ENCODE measurements at regions not wholly inside any gene's neighbourhood (a gene's known extent, or its start where the extent isn't known, plus 50 kb on each side); places are given as distances from the start of the nearest gene placed in this dataset.

GRCh38 chr5:169440107-169440705 is 139.3 kb upstream of the SLIT3 start:
- no peak for TF ChIP-seq Cebpa-rat (IDR thresholded peaks at IDR 0.05)
- peaks cover 0 to 6% (median 0%) of the 10 kb centered on the region in 10 experiments; a peak in 3 of 20 replicates for H3K4me1 ChIP-seq
- no peaks in the 10 kb centered on the region for H4K20me1 ChIP-seq
- no peak overlapping the region for H3K27ac ChIP-seq
- no peak overlapping the region for H3K9ac ChIP-seq
- no peak overlapping the region for H3K4me3 ChIP-seq
- H3K27me3 ChIP-seq = no peaks in the 10 kb centered on the region
- no peaks in the 10 kb centered on the region for H3K9me3 ChIP-seq (replicated peaks in 1 of 11)
- no peak overlapping the region for H3K4me2 ChIP-seq
- H3K36me3 ChIP-seq = no peaks in the 10 kb centered on the region

- H3K36me3 ChIP-seq = no peaks in the 10 kb centered on the region
These were observed 138.4 kb upstream of the SLIT3 start for GRCh38 chr5:169439362-169439761.

GRCh38 chr5:169435506-169436229 is 134.7 kb upstream of the SLIT3 start:
- no peaks in the 10 kb centered on the region for H3K9me3 ChIP-seq (replicated peaks in 1 of 11)
- no peaks in the 10 kb centered on the region for H3K27me3 ChIP-seq
- no peak for TF ChIP-seq Cebpa-rat (IDR thresholded peaks at IDR 0.05)
- no peak overlapping the region for H3K4me2 ChIP-seq
- no peaks in the 10 kb centered on the region for H3K36me3 ChIP-seq
- no peak overlapping the region for H3K9ac ChIP-seq
- H3K4me1 ChIP-seq = no peaks in the 10 kb centered on the region
- H3K4me3 ChIP-seq = no peak overlapping the region
- no peaks in the 10 kb centered on the region for H4K20me1 ChIP-seq
- H3K27ac ChIP-seq = no peak overlapping the region

More at GRCh38 chr5:169439362-169439761, 138.4 kb upstream of the SLIT3 start:
- no peak for TF ChIP-seq Cebpa-rat (IDR thresholded peaks at IDR 0.05)
- H3K4me1 ChIP-seq = peaks cover 0 to 6% (median 0%) of the 10 kb centered on the region in 10 experiments; a peak in 3 of 20 replicates
- no peaks in the 10 kb centered on the region for H3K27me3 ChIP-seq
- no peaks in the 10 kb centered on the region for H3K9me3 ChIP-seq (replicated peaks in 1 of 11)
- H3K27ac ChIP-seq = no peak overlapping the region
- no peak overlapping the region for H3K9ac ChIP-seq
- H4K20me1 ChIP-seq = no peaks in the 10 kb centered on the region
- H3K4me3 ChIP-seq = no peak overlapping the region
- no peak overlapping the region for H3K4me2 ChIP-seq

- H3K27me3 ChIP-seq = no peaks in the 10 kb centered on the region
- H3K4me3 ChIP-seq = no peak overlapping the region
- H3K9me3 ChIP-seq (replicated peaks in 1 of 11) = no peaks in the 10 kb centered on the region
- no peak overlapping the region for H3K27ac ChIP-seq
- no peaks in the 10 kb centered on the region for H3K4me1 ChIP-seq
- H3K4me2 ChIP-seq = no peak overlapping the region
- no peak for TF ChIP-seq Cebpa-rat (IDR thresholded peaks at IDR 0.05)
- no peaks in the 10 kb centered on the region for H3K36me3 ChIP-seq
- no peaks in the 10 kb centered on the region for H4K20me1 ChIP-seq
- H3K9ac ChIP-seq = no peak overlapping the region
These were observed 132.3 kb upstream of the SLIT3 start for GRCh38 chr5:169433221-169433651.

GRCh38 chr5:169431386-169431785 is 130.4 kb upstream of the SLIT3 start:
- no peak overlapping the region for H3K4me3 ChIP-seq
- no peaks in the 10 kb centered on the region for H3K4me1 ChIP-seq
- no peaks in the 10 kb centered on the region for H3K27me3 ChIP-seq
- H3K4me2 ChIP-seq = no peak overlapping the region
- no peaks in the 10 kb centered on the region for H3K36me3 ChIP-seq
- no peak overlapping the region for H3K9ac ChIP-seq
- H3K9me3 ChIP-seq (replicated peaks in 1 of 11) = no peaks in the 10 kb centered on the region
- no peak for TF ChIP-seq Cebpa-rat (IDR thresholded peaks at IDR 0.05)
- no peak overlapping the region for H3K27ac ChIP-seq
- no peaks in the 10 kb centered on the region for H4K20me1 ChIP-seq

- TF ChIP-seq Cebpa-rat (IDR thresholded peaks at IDR 0.05) = no peak
- H3K4me3 ChIP-seq = no peak overlapping the region
- no peaks in the 10 kb centered on the region for H3K9me3 ChIP-seq (replicated peaks in 1 of 11)
- H3K36me3 ChIP-seq = no peaks in the 10 kb centered on the region
- H3K4me2 ChIP-seq = no peak overlapping the region
- no peaks in the 10 kb centered on the region for H4K20me1 ChIP-seq
- H3K27me3 ChIP-seq = no peaks in the 10 kb centered on the region
- H3K9ac ChIP-seq = no peak overlapping the region
- no peak overlapping the region for H3K27ac ChIP-seq
- H3K4me1 ChIP-seq = no peaks in the 10 kb centered on the region
These were observed 129.7 kb upstream of the SLIT3 start for GRCh38 chr5:169430671-169431070.

GRCh38 chr5:169429044-169429443 is 128.1 kb upstream of the SLIT3 start:
- Histone ChIP-seq H3K4me1 (no peaks in the 10 kb centered on the region), H3K4me2 (no peak overlapping the region), H3K27me3 (no peaks in the 10 kb centered on the region), H3K36me3 (no peaks in the 10 kb centered on the region), H4K20me1 (no peaks in the 10 kb centered on the region), H3K27ac (no peak overlapping the region), H3K9ac (no peak overlapping the region), H3K4me3 (no peak overlapping the region), H3K9me3 (replicated peaks in 1 of 11) (no peaks in the 10 kb centered on the region)
- no peak for TF ChIP-seq Cebpa-rat (IDR thresholded peaks at IDR 0.05)

- no peaks in the 10 kb centered on the region for H3K9me3 ChIP-seq (replicated peaks in 1 of 11)
- no peak overlapping the region for H3K4me2 ChIP-seq
- TF ChIP-seq Cebpa-rat (IDR thresholded peaks at IDR 0.05) = no peak
- no peak overlapping the region for H3K4me3 ChIP-seq
- no peak overlapping the region for H3K27ac ChIP-seq
- H3K36me3 ChIP-seq = no peaks in the 10 kb centered on the region
- no peak overlapping the region for H3K9ac ChIP-seq
- no peaks in the 10 kb centered on the region for H3K27me3 ChIP-seq
- no peaks in the 10 kb centered on the region for H4K20me1 ChIP-seq
- H3K4me1 ChIP-seq = 0 out of 20 replicates have a peak, but pooled peaks cover 0 to 4% (median 0%) of the 10 kb centered on the region in 10 experiments
These were observed 125.8 kb upstream of the SLIT3 start for GRCh38 chr5:169426784-169427183.

- H3K27me3 ChIP-seq = no peaks in the 10 kb centered on the region
- H3K9me3 ChIP-seq (replicated peaks in 1 of 11) = peaks cover 0 to under 1% (median 0%) of the 10 kb centered on the region in 11 experiments; a peak in 1 of 22 replicates
- H4K20me1 ChIP-seq = no peaks in the 10 kb centered on the region
- no peak overlapping the region for H3K9ac ChIP-seq
- 0 out of 20 replicates have a peak, but pooled peaks cover 0 to 7% (median 0%) of the 10 kb centered on the region in 10 experiments for H3K4me1 ChIP-seq
- H3K4me3 ChIP-seq = no peak overlapping the region
- no peak overlapping the region for H3K27ac ChIP-seq
- H3K36me3 ChIP-seq = no peaks in the 10 kb centered on the region
- no peak for TF ChIP-seq Cebpa-rat (IDR thresholded peaks at IDR 0.05)
- H3K4me2 ChIP-seq = no peak overlapping the region
These were observed 123.9 kb upstream of the SLIT3 start for GRCh38 chr5:169424670-169425378.

Measured in BLaER1 treated with 17β-estradiol and CSF1 and Interleukin-3, amounts not matched to agents 10 nM and 100 nM (cell line).